ENCODE measurements at regions not wholly inside any gene's neighbourhood (a gene's known extent, or its start where the extent isn't known, plus 50 kb on each side); places are given as distances from the start of the nearest gene placed in this dataset.

GRCh38 chr15:47890397-47891150 lies 173.3 kb downstream of the SEMA6D start:
- POLR2A ChIA-PET: interaction anchor here (0.5 to 0.6 kb wide), 2 partner anchors 16 to 131 kb away, joined by 3 to 7 read pairs; no protein-coding TSS in a partner anchor
- H3K9me3 Mint-ChIP-seq: no peaks in the 10 kb centered on the region
- CTCF ChIA-PET: interaction anchor here (1.5 to 1.9 kb wide), 2 partner anchors 22 to 194 kb away, joined by 5 to 7 read pairs; no protein-coding TSS in a partner anchor
- peaks cover 19% of the 10 kb centered on the region for H3K4me1 Mint-ChIP-seq
- TF ChIP-seq, protein P1, sequence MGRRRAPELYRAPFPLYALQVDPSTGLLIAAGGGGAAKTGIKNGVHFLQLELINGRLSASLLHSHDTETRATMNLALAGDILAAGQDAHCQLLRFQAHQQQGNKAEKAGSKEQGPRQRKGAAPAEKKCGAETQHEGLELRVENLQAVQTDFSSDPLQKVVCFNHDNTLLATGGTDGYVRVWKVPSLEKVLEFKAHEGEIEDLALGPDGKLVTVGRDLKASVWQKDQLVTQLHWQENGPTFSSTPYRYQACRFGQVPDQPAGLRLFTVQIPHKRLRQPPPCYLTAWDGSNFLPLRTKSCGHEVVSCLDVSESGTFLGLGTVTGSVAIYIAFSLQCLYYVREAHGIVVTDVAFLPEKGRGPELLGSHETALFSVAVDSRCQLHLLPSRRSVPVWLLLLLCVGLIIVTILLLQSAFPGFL (CRISPR knock-in tag; IDR thresholded peaks at IDR 0.05; ENCODE audit: borderline replicate concordance): no peak
- TF ChIP-seq NFYB (CRISPR knock-in tag; conservative IDR thresholded peaks at IDR 0.05; ENCODE audit: low read depth) (no peak), CBFB (CRISPR knock-in tag; IDR thresholded peaks at IDR 0.05; ENCODE audit: low read depth) (no peak)
- H3K27me3 Mint-ChIP-seq (ENCODE audit: low read depth): peaks cover 48% of the 10 kb centered on the region
- no peak overlapping the region for H3K4me3 Mint-ChIP-seq
- no peaks in the 10 kb centered on the region for H3K36me3 Mint-ChIP-seq
- H3K27ac Mint-ChIP-seq: no peak overlapping the region
- ATAC-seq (no peak), DNase-seq (ENCODE audit: low spot score) (no peak)

GRCh38 chr15:47897525-47897924 lies 180.2 kb downstream of the SEMA6D start:
- Mint-ChIP-seq H3K27ac (no peak overlapping the region), H3K4me1 (peaks cover 3% of the 10 kb centered on the region; the same call in 1 of the 2 replicates), H3K4me3 (no peak overlapping the region), H3K27me3 (ENCODE audit: low read depth) (peaks cover 5% of the 10 kb centered on the region), H3K9me3 (peaks cover 17% of the 10 kb centered on the region), H3K36me3 (peaks cover 12% of the 10 kb centered on the region)
- DNase-seq (ENCODE audit: low spot score): no peak
- POLR2A ChIA-PET: no interaction called here
- CTCF ChIA-PET: no interaction called here
- no peak for ATAC-seq
- TF ChIP-seq MLX (CRISPR knock-in tag; IDR thresholded peaks at IDR 0.05) (no peak), KAT7 (CRISPR knock-in tag; IDR thresholded peaks at IDR 0.05; ENCODE audit: borderline replicate concordance) (no peak), ZNF263 (CRISPR knock-in tag; IDR thresholded peaks at IDR 0.05; ENCODE audit: low read depth) (no peak), FOXK1 (CRISPR knock-in tag; IDR thresholded peaks at IDR 0.05) (no peak), CREM (CRISPR knock-in tag; IDR thresholded peaks at IDR 0.05) (no peak), SP1 (CRISPR knock-in tag; conservative IDR thresholded peaks at IDR 0.05) (no peak), ATF3 (CRISPR knock-in tag; conservative IDR thresholded peaks at IDR 0.05) (no peak), NR2C2 (CRISPR knock-in tag; IDR thresholded peaks at IDR 0.05) (no peak), ETV6 (CRISPR knock-in tag; IDR thresholded peaks at IDR 0.05) (no peak), CBFB (CRISPR knock-in tag; IDR thresholded peaks at IDR 0.05; ENCODE audit: low read depth) (no peak), RELA (CRISPR knock-in tag; IDR thresholded peaks at IDR 0.05; ENCODE audit: borderline replicate concordance) (no peak)
- TF ChIP-seq, protein P2, sequence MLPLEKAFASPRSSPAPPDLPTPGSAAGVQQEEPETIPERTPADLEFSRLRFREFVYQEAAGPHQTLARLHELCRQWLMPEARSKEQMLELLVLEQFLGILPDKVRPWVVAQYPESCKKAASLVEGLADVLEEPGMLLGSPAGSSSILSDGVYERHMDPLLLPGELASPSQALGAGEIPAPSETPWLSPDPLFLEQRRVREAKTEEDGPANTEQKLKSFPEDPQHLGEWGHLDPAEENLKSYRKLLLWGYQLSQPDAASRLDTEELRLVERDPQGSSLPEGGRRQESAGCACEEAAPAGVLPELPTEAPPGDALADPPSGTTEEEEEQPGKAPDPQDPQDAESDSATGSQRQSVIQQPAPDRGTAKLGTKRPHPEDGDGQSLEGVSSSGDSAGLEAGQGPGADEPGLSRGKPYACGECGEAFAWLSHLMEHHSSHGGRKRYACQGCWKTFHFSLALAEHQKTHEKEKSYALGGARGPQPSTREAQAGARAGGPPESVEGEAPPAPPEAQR (CRISPR knock-in tag; IDR thresholded peaks at IDR 0.05): no peak

DNA sequence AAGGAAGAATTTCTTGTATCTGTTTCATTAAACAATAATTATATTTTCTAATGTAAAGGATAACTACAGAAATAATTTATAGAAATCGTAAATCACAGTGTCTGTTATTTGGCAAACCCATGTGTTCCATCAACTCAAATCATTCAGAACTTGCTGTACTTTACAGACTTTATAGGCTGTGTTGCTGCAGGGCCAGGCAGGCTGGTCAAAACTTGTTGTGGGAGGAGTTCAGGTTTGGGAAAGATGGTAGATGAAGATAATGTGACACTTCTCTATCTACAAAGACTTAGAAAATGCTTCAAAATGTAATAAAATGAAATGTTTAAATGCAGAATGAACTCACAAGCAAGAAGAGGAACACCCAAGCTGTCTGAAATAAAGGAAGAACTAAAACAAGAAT lies 183.4 kb downstream of the SEMA6D start:
- CTCF ChIA-PET: no interaction called here

More for the DNA sequence above, 183.4 kb downstream of the SEMA6D start:
- Mint-ChIP-seq H3K4me3 (no peak overlapping the region), H3K27me3 (ENCODE audit: low read depth) (no peaks in the 10 kb centered on the region; the same call in 1 of the 2 replicates), H3K4me1 (peaks cover 3% of the 10 kb centered on the region; the same call in 1 of the 2 replicates), H3K9me3 (peaks cover 36% of the 10 kb centered on the region), H3K36me3 (peaks cover 33% of the 10 kb centered on the region), H3K27ac (no peak overlapping the region)
- no peak for DNase-seq (ENCODE audit: low spot score)
- no peak for ATAC-seq
- POLR2A ChIA-PET: no interaction called here
- TF ChIP-seq GABPB1 (CRISPR knock-in tag; IDR thresholded peaks at IDR 0.05) (no peak), ZNF263 (CRISPR knock-in tag; IDR thresholded peaks at IDR 0.05; ENCODE audit: low read depth) (no peak), TEAD4 (CRISPR knock-in tag; IDR thresholded peaks at IDR 0.05) (no peak), CBFB (CRISPR knock-in tag; IDR thresholded peaks at IDR 0.05; ENCODE audit: low read depth) (no peak), ZNF232 (CRISPR knock-in tag; IDR thresholded peaks at IDR 0.05) (no peak), TEAD1 (CRISPR knock-in tag; IDR thresholded peaks at IDR 0.05) (no peak), ZBTB21 (CRISPR knock-in tag; IDR thresholded peaks at IDR 0.05; ENCODE audit: borderline replicate concordance) (no peak), AR (CRISPR knock-in tag; IDR thresholded peaks at IDR 0.05) (no peak), ATF2 (CRISPR knock-in tag; IDR thresholded peaks at IDR 0.05; ENCODE audit: borderline replicate concordance, low read depth) (no peak)
- TF ChIP-seq, protein P1 (CRISPR knock-in tag; IDR thresholded peaks at IDR 0.05; ENCODE audit: borderline replicate concordance): no peak
